Panc1 (cell line): ENCODE measurements at regions not wholly inside any gene's neighbourhood (a gene's known extent, or its start where the extent isn't known, plus 50 kb on each side); places are given as distances from the start of the nearest gene placed in this dataset.

ENCODE experiments used
- ATAC-seq: fragments of 200-7000 bp; cut with Tn5 transposase; 2 replicates; pipeline ENCODE4 v1.9.1; 2020; ENCODE audit warnings: mild to moderate bottlenecking, moderate library complexity
- BruUV-seq: library from RNA; stranded (reverse); fragments of 400-500 nt; replicated peaks from 2 replicates; lab custom pipeline; 2021; lab: Mats Ljungman, UMichigan
- CTCF ChIA-PET: fragments of 300-600 bp; sonication (Branson Sonifier 250); formaldehyde crosslinking; loops from one replicate; lab custom pipeline; 2022; ENCODE audit warnings: antibody characterized with exemption; lab: Charles Lee
- POLR2A ChIA-PET: fragments of 300-600 bp; sonication (Branson Sonifier 250); formaldehyde crosslinking; loops from one replicate; lab custom pipeline; 2022; ENCODE audit warnings: antibody characterized with exemption; lab: Charles Lee
- DNase-seq: peaks from one replicate; pipeline ENCODE4 v3.0.0-alpha.2; 2010; ENCODE audit warnings: low read depth, low spot score
- H3K27ac ChIP-seq: 2 replicates; pipeline ENCODE4 v1.5.1; 2011; ENCODE audit warnings: mild to moderate bottlenecking, low read length, inconsistent platforms
- H3K27me3 ChIP-seq: fragments of 200-500 bp; sonication (Bioruptor generic); 2 replicates; pipeline ENCODE4 v1.6.0; 2014; ENCODE audit warnings: low read length, inconsistent platforms; ENCODE audit not compliant: control insufficient read depth, insufficient read depth
- H3K36me3 ChIP-seq: fragments of 200-500 bp; sonication (Bioruptor generic); 2 replicates; pipeline ENCODE4 v1.5.1; 2014; ENCODE audit warnings: inconsistent platforms, mild to moderate bottlenecking, low read length, moderate library complexity; ENCODE audit not compliant: control insufficient read depth, insufficient read depth
- H3K4me1 ChIP-seq: 2 replicates; pipeline ENCODE4 v1.5.1; 2011; ENCODE audit warnings: inconsistent platforms, mild to moderate bottlenecking, low read length, moderate library complexity; ENCODE audit not compliant: control insufficient read depth, insufficient read depth
- H3K4me3 ChIP-seq, 2 experiments: 2 replicates each; pipeline ENCODE4 v1.5.1; 2011 to 2012; ENCODE audit warnings: low read depth in 2 of 2, low read length in 2 of 2, mild to moderate bottlenecking in 2 of 2, inconsistent platforms in 1 of 2, moderate library complexity in 1 of 2
- H3K9me3 ChIP-seq: fragments of 200-500 bp; sonication (Bioruptor generic); 2 replicates; pipeline ENCODE4 v1.5.1; 2014; ENCODE audit warnings: low read depth, mild to moderate bottlenecking, inconsistent platforms, low read length, moderate library complexity; ENCODE audit not compliant: control insufficient read depth, insufficient read depth
- CTCF ChIP-seq: fragments of 450-650 bp; IDR thresholded peaks from 2 replicates; pipeline ENCODE4 v1.5.1; 2017; ENCODE audit warnings: mild to moderate bottlenecking
- POLR2AphosphoS5 ChIP-seq: IDR thresholded peaks from 2 replicates; pipeline ENCODE4 v1.6.1; 2012; ENCODE audit warnings: mild to moderate bottlenecking, low read depth, low read length, moderate library complexity
- REST ChIP-seq, 2 experiments: IDR thresholded peaks; 2 replicates each; pipeline ENCODE4 v1.6.1; 2011 to 2012; ENCODE audit warnings: low read depth in 2 of 2, control low read depth in 1 of 2, low read length in 1 of 2, mild to moderate bottlenecking in 1 of 2, moderate library complexity in 1 of 2; ENCODE audit not compliant: insufficient read depth in 1 of 2
- SIN3A ChIP-seq: IDR thresholded peaks from 2 replicates; pipeline ENCODE4 v1.6.1; 2012; ENCODE audit warnings: low read depth, mild to moderate bottlenecking, low read length, moderate library complexity, borderline replicate concordance; ENCODE audit not compliant: insufficient read depth
- TCF7L2 ChIP-seq: IDR thresholded peaks from 2 replicates; pipeline ENCODE4 v1.6.1; 2011; ENCODE audit warnings: mild to moderate bottlenecking, low read depth, low read length, inconsistent platforms
- in situ Hi-C: cut with HindIII; loops from 2 replicates; pipeline ENCODE4 v1.10.0; 2016; ENCODE audit warnings: low sequenced_read_pairs, low pct_unique_long_range_greater_than_20kb
- intact Hi-C: fragments of 100-400 bp; cut with micrococcal nuclease; formaldehyde crosslinking; loops from one replicate; pipeline ENCODE4 v1.10.0; 2022; ENCODE audit not compliant: unreplicated experiment

GRCh38 chr1:200233393-200233792 is 176.4 kb downstream of the ZNF281 start:
- POLR2A ChIA-PET, result no interaction called here
- in situ Hi-C loops, result loop anchor here (10.0 kb wide), 1 partner anchor 399 kb away; no protein-coding TSS in a partner anchor
- no peaks in the 10 kb centered on the region for H3K9me3 ChIP-seq
- no peaks in the 10 kb centered on the region for H3K36me3 ChIP-seq
- BruUV-seq, result no TSS peak
- no peak overlapping the region for H3K4me3 ChIP-seq
- H3K27me3 ChIP-seq, result no peaks in the 10 kb centered on the region
- DNase-seq (no peak), ATAC-seq (no peak)
- TF ChIP-seq CTCF, result no peak
- TF ChIP-seq SIN3A, result no peak
- TF ChIP-seq REST (IDR thresholded peaks at IDR 0.05; ENCODE audit: insufficient read depth in 1 of 2, low read depth in 2 of 2, low read length in 1 of 2), result no peak
- TF ChIP-seq POLR2AphosphoS5, result no peak
- TF ChIP-seq TCF7L2, result no peak
- no peaks in the 10 kb centered on the region for H3K4me1 ChIP-seq
- H3K27ac ChIP-seq, result no peak overlapping the region
- CTCF ChIA-PET, result no interaction called here
- intact Hi-C loops, result no loop called here

GRCh38 chr1:200231787-200232231 is 178.0 kb downstream of the ZNF281 start:
- TF ChIP-seq REST (IDR thresholded peaks at IDR 0.05; ENCODE audit: insufficient read depth in 1 of 2, low read depth in 2 of 2, low read length in 1 of 2) (no peak), POLR2AphosphoS5 (no peak), TCF7L2 (no peak), SIN3A (no peak), CTCF (no peak)
- Histone ChIP-seq H3K9me3 (no peaks in the 10 kb centered on the region), H3K36me3 (no peaks in the 10 kb centered on the region), H3K27ac (no peak overlapping the region), H3K4me1 (no peaks in the 10 kb centered on the region), H3K4me3 (no peak overlapping the region), H3K27me3 (no peaks in the 10 kb centered on the region)
- in situ Hi-C loops (loop anchor here (10.0 kb wide), 1 partner anchor 397 kb away; no protein-coding TSS in a partner anchor), intact Hi-C loops (no loop called here)
- CTCF ChIA-PET, result no interaction called here
- DNase-seq, result no peak
- POLR2A ChIA-PET, result no interaction called here
- BruUV-seq, result no TSS peak
- no peak for ATAC-seq
